Epithelial cell of proximal tubule (primary cell): ENCODE measurements at regions not wholly inside any gene's neighbourhood (a gene's known extent, or its start where the extent isn't known, plus 50 kb on each side); places are given as distances from the start of the nearest gene placed in this dataset.

ENCODE experiments used
- DNase-seq: peaks from one replicate; pipeline ENCODE4 v3.0.0-alpha.2; 2011; ENCODE audit warnings: low read depth
- H3K4me3 ChIP-seq: 2 replicates; pipeline ENCODE4 v1.5.1; 2011; ENCODE audit warnings: low read depth, mild to moderate bottlenecking, low read length
- CTCF ChIP-seq: conservative IDR thresholded peaks from 2 replicates; pipeline ENCODE4 v1.5.1; 2012; ENCODE audit warnings: low read depth, mild to moderate bottlenecking, low read length

GRCh38 chr13:73204952-73205351 lies 146.1 kb downstream of the KLF5 start:
- TF ChIP-seq CTCF: no peak
- no peak overlapping the region for H3K4me3 ChIP-seq
- DNase-seq: no peak

DNA sequence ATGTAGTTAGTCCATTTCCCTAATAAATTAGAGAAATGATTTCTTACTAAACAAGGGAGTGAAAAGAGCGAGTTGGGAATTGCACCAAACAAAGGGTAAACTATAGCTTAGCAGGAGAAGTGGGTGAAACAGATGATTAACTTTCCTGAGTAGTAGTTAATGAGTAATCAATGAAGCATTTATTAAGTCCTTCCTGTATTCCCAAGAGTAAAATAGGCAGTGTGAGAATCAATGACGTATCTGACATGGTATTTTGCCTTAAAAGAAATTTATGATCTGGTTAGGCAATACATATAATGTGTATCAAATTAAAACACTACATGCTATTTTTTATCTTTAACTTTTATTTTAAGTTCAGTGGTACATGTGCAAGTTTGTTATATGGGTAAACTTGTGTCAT lies 142.8 kb downstream of the KLF5 start:
- peak; percentile 49 for DNase-seq
- H3K4me3 ChIP-seq: no peak overlapping the region
- no peak for TF ChIP-seq CTCF

- no peak for TF ChIP-seq CTCF
- no peak for DNase-seq
- H3K4me3 ChIP-seq: no peak overlapping the region
These were observed 140.2 kb downstream of the KLF5 start for GRCh38 chr13:73198991-73199411.

GRCh38 chr13:73195091-73195490 lies 136.3 kb downstream of the KLF5 start:
- H3K4me3 ChIP-seq: no peak overlapping the region
- DNase-seq: no peak
- TF ChIP-seq CTCF: no peak

DNA sequence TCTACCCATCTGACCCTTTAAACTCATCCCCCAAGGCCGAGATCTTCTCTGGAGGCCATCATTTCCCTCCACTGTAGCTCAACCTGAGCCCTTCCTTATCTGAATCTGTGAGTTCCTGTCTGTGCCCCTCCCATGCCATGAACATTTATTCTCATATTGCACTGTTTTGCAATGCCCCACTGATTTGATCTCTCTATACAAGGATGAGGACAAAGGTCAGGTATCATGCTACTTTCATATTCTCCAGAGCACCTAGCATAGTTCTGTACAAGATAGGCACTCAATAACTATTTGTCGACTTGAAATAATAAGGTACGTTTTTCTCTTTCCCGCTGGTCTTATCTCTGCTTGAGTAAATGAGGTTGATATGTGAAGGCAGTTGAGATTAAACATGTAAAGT lies 135.5 kb downstream of the KLF5 start:
- no peak overlapping the region for H3K4me3 ChIP-seq
- no peak for DNase-seq
- TF ChIP-seq CTCF: no peak

DNA sequence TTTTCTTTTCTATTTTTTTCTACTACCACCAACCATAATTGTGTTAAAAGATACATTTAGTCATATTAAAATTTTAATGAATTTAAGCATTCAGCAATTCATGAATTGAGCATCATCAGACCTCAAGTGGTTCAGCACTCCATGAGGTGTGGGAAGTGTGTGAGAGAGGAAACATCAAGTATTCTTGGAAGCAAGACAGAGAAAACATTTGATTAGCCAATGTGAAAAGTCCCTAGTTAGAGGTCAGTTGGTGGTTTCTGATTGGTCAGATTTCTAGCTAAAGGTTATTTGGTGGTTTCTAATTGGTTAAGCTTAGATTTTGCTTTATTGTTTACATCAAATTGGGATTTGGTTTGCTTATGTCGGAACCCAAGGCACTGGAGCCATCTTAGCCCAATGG lies 134.7 kb downstream of the KLF5 start:
- no peak overlapping the region for H3K4me3 ChIP-seq
- TF ChIP-seq CTCF: no peak
- no peak for DNase-seq

DNA sequence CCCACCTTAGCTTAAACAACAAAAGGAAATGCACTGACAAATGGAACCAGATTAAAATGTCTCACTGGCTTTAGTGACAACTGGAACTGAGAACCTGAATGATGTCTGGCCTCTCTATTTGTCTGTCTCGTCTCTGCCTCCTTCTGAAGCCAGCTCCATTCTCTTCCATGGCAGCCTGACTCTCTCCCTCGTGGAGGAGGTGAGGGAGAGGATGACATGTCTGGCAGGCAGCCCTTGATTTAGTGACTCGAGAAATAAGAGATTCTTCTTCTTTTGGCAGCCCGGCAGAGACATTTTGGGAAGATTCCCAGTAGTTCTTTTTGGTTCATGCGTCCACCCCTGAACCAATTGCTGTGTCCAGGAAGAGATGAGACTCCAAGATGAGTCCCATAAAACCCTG lies 131.7 kb downstream of the KLF5 start:
- no peak overlapping the region for H3K4me3 ChIP-seq
- TF ChIP-seq CTCF: no peak
- no peak for DNase-seq
